Activated CD4-positive, alpha-beta memory T cell treated with anti-CD3 and anti-CD28 coated beads for 36 hours (primary cell): ENCODE measurements at regions not wholly inside any gene's neighbourhood (a gene's known extent, or its start where the extent isn't known, plus 50 kb on each side); places are given as distances from the start of the nearest gene placed in this dataset.
"Not testable (repeated sequence)": the region's sequence is repeated elsewhere in the genome, so short reads cannot be mapped to it uniquely, and the experiment has no call there.

Experiments used
- CTCF ChIA-PET: fragments of 350-600 bp; sonication (Branson Sonifier 250); formaldehyde crosslinking; loops from one replicate; lab custom pipeline; 2021; ENCODE audit warnings: antibody characterized with exemption, inconsistent platforms; lab: Charles Lee
- POLR2A ChIA-PET: fragments of 350-600 bp; sonication (Branson Sonifier 250); formaldehyde crosslinking; loops from one replicate; lab custom pipeline; 2021; ENCODE audit warnings: antibody characterized with exemption; lab: Charles Lee
- DNase-seq: peaks from one replicate; pipeline ENCODE4 v3.0.0-alpha.2; 2020
- H3K27ac Mint-ChIP-seq: one replicate; pipeline ENCODE4 v1.8.0; 2021; ENCODE audit warnings: mixed read lengths
- H3K27me3 Mint-ChIP-seq: one replicate; pipeline ENCODE4 v1.8.0; 2021; ENCODE audit warnings: mixed read lengths
- H3K36me3 Mint-ChIP-seq: one replicate; pipeline ENCODE4 v1.8.0; 2021; ENCODE audit warnings: mixed read lengths
- H3K4me1 Mint-ChIP-seq: one replicate; pipeline ENCODE4 v1.8.0; 2021; ENCODE audit warnings: low read depth, mixed read lengths
- H3K4me3 Mint-ChIP-seq: one replicate; pipeline ENCODE4 v1.8.0; 2021; ENCODE audit warnings: mild to moderate bottlenecking, mixed read lengths
- H3K9me3 Mint-ChIP-seq: one replicate; pipeline ENCODE4 v1.8.0; 2021; ENCODE audit warnings: mixed read lengths
- intact Hi-C: fragments of 100-400 bp; cut with micrococcal nuclease; formaldehyde crosslinking; loops from one replicate; pipeline ENCODE4 v1.15.1; 2023

DNA sequence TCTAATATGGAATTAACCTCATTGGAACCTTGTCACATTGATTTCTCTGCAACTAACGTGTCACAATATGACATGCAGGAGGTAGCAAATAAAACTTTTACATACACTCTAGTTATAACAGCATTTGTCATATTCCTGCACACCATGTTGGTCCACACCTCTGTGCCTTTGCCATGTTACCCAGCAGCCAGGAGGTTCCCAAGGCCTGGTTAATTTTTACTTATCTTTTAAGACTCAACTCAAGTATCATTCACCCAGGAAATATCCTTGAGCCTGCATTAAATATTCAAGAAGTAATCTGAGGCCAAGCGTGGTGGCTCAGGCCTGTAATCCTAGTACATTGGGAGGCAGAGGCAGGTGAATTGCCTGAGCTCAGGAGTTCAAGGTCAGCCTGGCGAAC, 447.2 kb upstream of the NR5A2 start:
- CTCF ChIA-PET: no interaction called here
- no peaks in the 10 kb centered on the region for H3K36me3 Mint-ChIP-seq

GRCh38 chr1:199585392-199585791, 442.1 kb upstream of the NR5A2 start:
- DNase-seq: no peak
- Mint-ChIP-seq H3K27ac (no peak overlapping the region), H3K36me3 (no peaks in the 10 kb centered on the region), H3K27me3 (peaks cover 2% of the 10 kb centered on the region), H3K9me3 (no peaks in the 10 kb centered on the region), H3K4me1 (peaks cover under 1% of the 10 kb centered on the region), H3K4me3 (no peak overlapping the region)
- POLR2A ChIA-PET: no interaction called here
- CTCF ChIA-PET: no interaction called here
- intact Hi-C loops: no loop called here

More for the DNA sequence above, 447.2 kb upstream of the NR5A2 start:
- Mint-ChIP-seq H3K4me3 (no peak overlapping the region), H3K27ac (no peak overlapping the region), H3K9me3 (no peaks in the 10 kb centered on the region), H3K27me3 (peaks cover 2% of the 10 kb centered on the region), H3K4me1 (no peaks in the 10 kb centered on the region)
- POLR2A ChIA-PET: no interaction called here
- intact Hi-C loops: no loop called here
- no peak for DNase-seq

DNA sequence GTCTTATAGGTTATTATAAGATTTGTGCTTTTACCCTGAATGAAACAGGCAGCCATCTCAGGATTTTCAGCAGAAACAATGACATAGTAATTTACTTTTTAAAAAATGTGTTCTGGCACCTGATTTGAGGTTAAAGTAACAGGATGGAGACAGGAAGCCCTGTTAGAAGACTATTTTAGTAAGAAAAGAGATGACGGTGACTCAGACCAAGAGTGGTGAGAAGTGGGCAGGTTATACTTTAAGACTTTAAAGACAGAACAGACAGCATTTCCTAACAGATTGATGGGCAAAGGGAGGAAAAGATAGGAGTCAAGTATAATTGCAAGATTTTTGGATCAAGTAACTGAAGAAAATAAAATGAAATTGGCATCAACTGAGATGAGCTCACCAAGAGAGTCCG, 436.8 kb upstream of the NR5A2 start:
- H3K36me3 Mint-ChIP-seq: no peaks in the 10 kb centered on the region
- POLR2A ChIA-PET: no interaction called here
- no peak for DNase-seq
- intact Hi-C loops: no loop called here
- CTCF ChIA-PET: no interaction called here
- peaks cover 4% of the 10 kb centered on the region for H3K4me1 Mint-ChIP-seq
- no peak overlapping the region for H3K27ac Mint-ChIP-seq
- H3K9me3 Mint-ChIP-seq: no peaks in the 10 kb centered on the region
- no peak overlapping the region for H3K4me3 Mint-ChIP-seq
- H3K27me3 Mint-ChIP-seq: peaks cover 5% of the 10 kb centered on the region

GRCh38 chr1:199591468-199591867, 436.0 kb upstream of the NR5A2 start:
- Mint-ChIP-seq H3K4me1 (peaks cover 4% of the 10 kb centered on the region), H3K27ac (no peak overlapping the region), H3K36me3 (no peaks in the 10 kb centered on the region), H3K4me3 (no peak overlapping the region), H3K9me3 (no peaks in the 10 kb centered on the region), H3K27me3 (peaks cover 5% of the 10 kb centered on the region)
- intact Hi-C loops: no loop called here
- no peak for DNase-seq
- CTCF ChIA-PET: no interaction called here
- POLR2A ChIA-PET: no interaction called here

GRCh38 chr1:199593475-199593874, 434.0 kb upstream of the NR5A2 start:
- Mint-ChIP-seq H3K4me1 (peaks cover 4% of the 10 kb centered on the region), H3K9me3 (no peaks in the 10 kb centered on the region), H3K27ac (no peak overlapping the region), H3K36me3 (no peaks in the 10 kb centered on the region), H3K4me3 (no peak overlapping the region), H3K27me3 (peaks cover 14% of the 10 kb centered on the region)
- CTCF ChIA-PET: no interaction called here
- intact Hi-C loops: no loop called here
- POLR2A ChIA-PET: no interaction called here
- DNase-seq: no peak

- H3K4me3 Mint-ChIP-seq, H3K36me3 Mint-ChIP-seq, intact Hi-C loops, H3K4me1 Mint-ChIP-seq, H3K9me3 Mint-ChIP-seq, H3K27ac Mint-ChIP-seq, DNase-seq, CTCF ChIA-PET, POLR2A ChIA-PET: not testable (repeated sequence)
- H3K27me3 Mint-ChIP-seq: peaks cover 20% of the 10 kb centered on the region
Measured at GRCh38 chr1:199596448-199596847, 431.1 kb upstream of the NR5A2 start.

DNA sequence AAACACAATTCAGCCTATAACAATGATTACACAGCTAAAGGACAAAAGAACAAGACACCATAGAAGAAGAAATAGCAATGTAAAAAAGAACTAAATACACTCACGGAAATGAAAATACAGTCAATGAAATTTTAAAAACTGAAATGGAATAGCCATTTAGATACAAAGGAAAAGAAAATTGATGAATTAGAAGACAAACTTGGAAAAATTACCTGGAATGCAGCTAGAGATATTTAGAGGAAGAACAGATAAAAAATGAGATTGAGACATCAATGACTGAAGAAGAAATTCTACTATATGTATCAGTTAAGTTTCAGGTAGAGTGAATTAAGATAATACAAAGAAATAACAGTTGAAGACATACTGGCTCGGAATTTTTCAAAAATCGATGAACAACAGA, 430.4 kb upstream of the NR5A2 start:
- H3K36me3 Mint-ChIP-seq: no peaks in the 10 kb centered on the region
- POLR2A ChIA-PET: no interaction called here
- peaks cover 18% of the 10 kb centered on the region for H3K27me3 Mint-ChIP-seq
- intact Hi-C loops: no loop called here
- CTCF ChIA-PET: no interaction called here
- peaks cover 5% of the 10 kb centered on the region for H3K9me3 Mint-ChIP-seq
- DNase-seq: no peak
- H3K27ac Mint-ChIP-seq: no peak overlapping the region
- no peaks in the 10 kb centered on the region for H3K4me1 Mint-ChIP-seq
- no peak overlapping the region for H3K4me3 Mint-ChIP-seq

GRCh38 chr1:199608414-199608813, 419.1 kb upstream of the NR5A2 start:
- no peaks in the 10 kb centered on the region for H3K27me3 Mint-ChIP-seq
- no peaks in the 10 kb centered on the region for H3K36me3 Mint-ChIP-seq
- ChIA-PET POLR2A (no interaction called here), CTCF (no interaction called here)
- peaks cover 4% of the 10 kb centered on the region for H3K9me3 Mint-ChIP-seq
- no peak overlapping the region for H3K27ac Mint-ChIP-seq
- H3K4me1 Mint-ChIP-seq: no peaks in the 10 kb centered on the region
- H3K4me3 Mint-ChIP-seq: no peak overlapping the region
- intact Hi-C loops: no loop called here
- no peak for DNase-seq

- POLR2A ChIA-PET: no interaction called here
- peaks cover 2% of the 10 kb centered on the region for H3K27me3 Mint-ChIP-seq
- CTCF ChIA-PET: no interaction called here
- no peaks in the 10 kb centered on the region for H3K9me3 Mint-ChIP-seq
- intact Hi-C loops: no loop called here
- H3K4me1 Mint-ChIP-seq: no peaks in the 10 kb centered on the region
- DNase-seq: no peak
- no peak overlapping the region for H3K27ac Mint-ChIP-seq
- H3K36me3 Mint-ChIP-seq: no peaks in the 10 kb centered on the region
- H3K4me3 Mint-ChIP-seq: no peak overlapping the region
Measured at GRCh38 chr1:199612976-199613774, 414.3 kb upstream of the NR5A2 start.

GRCh38 chr1:199616947-199617346, 410.6 kb upstream of the NR5A2 start:
- Mint-ChIP-seq H3K4me3 (no peak overlapping the region), H3K9me3 (no peaks in the 10 kb centered on the region), H3K4me1 (no peaks in the 10 kb centered on the region), H3K27me3 (peaks cover 2% of the 10 kb centered on the region), H3K27ac (no peak overlapping the region), H3K36me3 (no peaks in the 10 kb centered on the region)
- intact Hi-C loops: no loop called here
- ChIA-PET POLR2A (no interaction called here), CTCF (no interaction called here)
- no peak for DNase-seq

- Mint-ChIP-seq H3K27ac (no peak overlapping the region), H3K4me3 (no peak overlapping the region)
- CTCF ChIA-PET: no interaction called here
Measured at GRCh38 chr1:199619223-199619622, 408.3 kb upstream of the NR5A2 start.

DNA sequence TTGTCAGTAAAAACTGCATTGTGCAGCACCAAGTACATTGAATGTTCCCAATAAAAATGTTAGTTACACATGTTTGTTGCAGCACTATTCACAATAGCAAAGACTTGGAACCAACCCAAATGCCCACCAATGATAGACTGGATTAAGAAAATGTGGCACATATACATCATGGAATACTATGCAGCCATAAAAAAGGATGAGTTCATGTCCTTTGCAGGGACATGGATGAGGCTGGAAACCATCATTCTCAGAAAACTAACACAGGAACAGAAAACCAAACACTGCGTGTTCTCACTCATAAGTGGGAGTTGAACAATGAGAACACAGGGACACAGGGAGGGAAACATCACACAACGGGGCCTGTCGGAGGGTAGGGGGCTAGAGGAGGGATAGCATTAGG, 401.3 kb upstream of the NR5A2 start:
- POLR2A ChIA-PET, H3K36me3 Mint-ChIP-seq, H3K27ac Mint-ChIP-seq: not testable (repeated sequence)

More at GRCh38 chr1:199619223-199619622, 408.3 kb upstream of the NR5A2 start:
- DNase-seq: no peak
- Mint-ChIP-seq H3K9me3 (no peaks in the 10 kb centered on the region), H3K27me3 (peaks cover 1% of the 10 kb centered on the region), H3K4me1 (no peaks in the 10 kb centered on the region), H3K36me3 (no peaks in the 10 kb centered on the region)
- POLR2A ChIA-PET: no interaction called here
- intact Hi-C loops: no loop called here

GRCh38 chr1:199629624-199630023, 397.9 kb upstream of the NR5A2 start:
- DNase-seq: no peak
- Mint-ChIP-seq H3K27ac (no peak overlapping the region), H3K36me3 (no peaks in the 10 kb centered on the region), H3K4me1 (peaks cover 4% of the 10 kb centered on the region), H3K4me3 (no peak overlapping the region), H3K9me3 (peaks cover 2% of the 10 kb centered on the region), H3K27me3 (peaks cover 5% of the 10 kb centered on the region)
- ChIA-PET POLR2A (no interaction called here), CTCF (no interaction called here)
- intact Hi-C loops: no loop called here

More for the DNA sequence above, 401.3 kb upstream of the NR5A2 start:
- H3K4me3 Mint-ChIP-seq, H3K27me3 Mint-ChIP-seq, intact Hi-C loops, CTCF ChIA-PET, H3K4me1 Mint-ChIP-seq, H3K9me3 Mint-ChIP-seq, DNase-seq: not testable (repeated sequence)
